HG03521 (cell line): ENCODE measurements at regions not wholly inside any gene's neighbourhood (a gene's known extent, or its start where the extent isn't known, plus 50 kb on each side); places are given as distances from the start of the nearest gene placed in this dataset.

Experiments
- ATAC-seq: cut with Tn5 transposase; IDR thresholded peaks from one replicate; pipeline ENCODE4 v1.9.1; 2021; ENCODE audit warnings: mild to moderate bottlenecking, moderate library complexity; ENCODE audit not compliant: unreplicated experiment

DNA sequence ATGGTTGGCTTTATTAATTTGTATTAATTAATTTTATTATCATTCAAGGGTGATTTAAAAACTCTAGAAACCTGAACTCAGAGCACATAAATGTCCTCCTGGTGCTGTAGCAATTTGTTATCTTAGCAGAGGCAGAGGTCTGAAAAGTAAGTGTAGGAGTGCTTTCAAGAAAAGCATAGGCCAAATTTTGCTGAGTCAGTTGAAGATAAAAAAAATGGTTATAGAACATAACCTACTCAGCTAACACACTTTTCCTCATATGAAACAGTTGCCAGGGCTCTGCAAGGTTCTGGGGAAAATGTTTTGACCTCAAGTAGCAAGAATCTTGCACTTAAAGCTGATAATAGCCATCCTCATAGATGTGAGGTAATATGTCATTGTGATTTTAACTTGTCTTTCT, 53.5 kb upstream of the CHODL start:
- no peak for ATAC-seq

DNA sequence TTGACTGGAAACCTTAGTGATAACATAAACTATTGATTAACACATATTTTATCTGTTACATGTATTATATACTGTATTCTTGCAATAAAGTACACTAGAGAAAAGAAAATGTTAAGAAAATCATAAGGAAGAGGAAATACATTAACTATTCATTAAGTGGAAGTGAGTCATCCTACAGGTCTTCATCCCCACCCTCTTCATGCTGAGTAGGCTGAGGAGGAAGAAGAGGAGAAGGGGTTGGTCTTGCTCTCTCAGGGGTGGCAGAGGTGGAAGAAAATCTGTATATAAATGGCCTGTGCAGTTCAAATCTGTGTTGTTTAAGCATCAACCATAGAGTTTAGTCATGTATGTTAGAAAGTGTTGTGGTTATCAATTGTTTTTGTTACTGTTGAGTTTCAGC, 66.1 kb upstream of the CHODL start:
- ATAC-seq = no peak

DNA sequence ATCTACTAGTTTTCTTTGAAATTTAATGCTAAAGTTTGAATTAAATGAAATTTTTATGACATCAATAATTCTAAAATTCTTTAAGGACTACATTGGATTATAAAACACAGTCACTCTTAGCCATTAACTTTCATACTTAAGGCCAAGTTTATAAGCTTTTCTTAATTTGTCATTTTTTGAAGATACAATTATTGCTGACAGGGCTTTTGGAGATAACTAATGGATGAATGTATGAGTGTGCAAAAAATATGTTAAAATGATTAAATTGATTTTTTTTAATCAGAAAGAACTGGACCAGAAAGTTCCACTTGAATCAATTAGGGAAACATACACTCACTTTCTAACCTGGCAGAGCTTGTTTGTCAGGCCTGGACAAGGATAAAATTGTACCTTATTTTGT, 70.3 kb upstream of the CHODL start:
- no peak for ATAC-seq

DNA sequence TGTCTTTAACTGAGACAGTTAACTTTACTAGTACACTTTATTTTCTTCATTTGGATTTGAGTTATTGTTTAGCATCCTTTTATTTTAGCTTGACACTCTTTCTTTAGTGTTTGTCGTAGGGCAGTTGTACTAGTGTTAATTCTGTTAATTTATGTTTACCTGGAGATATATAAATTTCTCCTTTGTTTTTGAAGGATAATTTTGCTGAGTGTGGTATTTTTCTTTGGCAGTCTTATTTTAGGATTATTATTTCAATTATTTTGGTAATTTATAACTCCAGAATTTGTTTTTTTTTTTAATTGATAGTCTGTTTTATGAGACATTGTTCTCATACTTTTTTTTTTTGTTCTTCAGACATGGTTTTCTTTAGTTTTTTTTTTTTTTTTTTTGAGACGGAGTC, 73.8 kb upstream of the CHODL start:
- no peak for ATAC-seq

DNA sequence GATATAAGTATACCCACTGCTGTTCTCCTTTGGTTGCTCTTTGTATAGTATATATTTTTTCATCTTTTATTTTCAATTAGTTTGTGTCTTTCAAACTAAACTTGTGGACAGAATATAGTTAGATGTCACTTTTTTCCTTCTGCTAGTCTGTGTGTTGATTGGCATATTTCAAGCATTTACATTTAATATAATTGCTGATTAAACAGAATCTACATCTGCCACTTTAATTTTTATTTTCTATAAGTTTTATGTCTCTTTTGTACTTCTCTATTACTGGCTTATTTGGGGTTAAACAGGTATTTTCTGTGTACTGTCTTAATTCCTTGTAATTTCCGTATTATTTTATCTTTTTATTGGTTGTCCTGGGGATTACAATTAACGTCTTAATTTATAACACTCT, 74.4 kb upstream of the CHODL start:
- no peak for ATAC-seq

DNA sequence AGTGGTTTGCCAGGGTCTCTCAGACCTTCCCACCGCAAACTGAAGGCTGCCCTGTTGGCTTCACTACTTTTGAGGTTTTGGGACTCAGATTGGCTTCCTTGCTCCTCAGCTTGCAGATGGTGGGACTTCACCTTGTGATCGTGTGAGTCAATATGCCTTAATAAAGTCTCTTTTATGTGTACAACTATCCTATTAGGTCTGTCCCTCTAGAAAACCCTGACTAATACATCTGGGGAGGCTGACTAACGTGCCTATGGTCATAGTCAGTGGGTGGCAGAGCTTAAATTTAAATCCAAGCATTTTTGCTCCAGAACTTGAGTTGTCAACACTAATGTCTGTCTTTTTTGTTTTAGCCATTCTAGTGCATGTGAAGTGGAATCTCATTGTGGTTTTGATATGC, 76.5 kb upstream of the CHODL start:
- no peak for ATAC-seq

DNA sequence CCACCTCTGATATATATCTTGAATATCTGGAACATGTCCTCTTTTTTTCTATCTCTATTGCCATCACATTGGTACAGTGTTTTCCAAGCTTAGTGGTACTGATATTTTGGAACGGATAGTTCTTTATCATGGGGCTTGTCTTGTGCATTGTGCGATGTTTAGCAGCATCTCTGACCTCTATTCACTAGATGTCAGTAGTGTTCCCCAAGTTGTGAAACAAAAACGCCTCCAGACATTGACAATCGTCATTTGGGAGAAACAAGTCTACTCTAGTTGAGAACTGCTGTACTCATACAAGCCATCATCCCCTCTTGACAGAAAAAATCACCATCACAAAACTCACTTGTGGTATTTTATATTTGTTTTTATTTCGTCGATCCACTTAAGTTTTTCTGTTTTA, 79.7 kb upstream of the CHODL start:
- no peak for ATAC-seq

DNA sequence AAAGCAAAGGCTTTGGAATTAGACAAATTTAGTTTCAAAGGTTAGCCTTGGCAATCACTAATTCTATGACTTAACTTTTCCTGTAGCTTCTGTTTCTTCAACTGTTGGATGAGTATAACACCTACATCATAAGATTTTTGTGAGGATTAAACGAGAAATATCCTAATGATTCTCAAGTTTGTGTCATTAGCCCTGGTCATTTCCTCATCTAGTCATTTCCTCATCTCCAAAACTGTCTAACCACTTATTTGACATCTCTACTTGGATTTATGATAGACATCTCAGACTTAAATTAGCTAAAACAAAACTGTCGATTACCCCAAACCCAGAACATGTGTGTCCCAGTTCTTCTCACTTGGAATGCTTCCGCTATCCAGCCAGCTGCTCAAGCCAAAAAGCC, 80.2 kb upstream of the CHODL start:
- no peak for ATAC-seq

DNA sequence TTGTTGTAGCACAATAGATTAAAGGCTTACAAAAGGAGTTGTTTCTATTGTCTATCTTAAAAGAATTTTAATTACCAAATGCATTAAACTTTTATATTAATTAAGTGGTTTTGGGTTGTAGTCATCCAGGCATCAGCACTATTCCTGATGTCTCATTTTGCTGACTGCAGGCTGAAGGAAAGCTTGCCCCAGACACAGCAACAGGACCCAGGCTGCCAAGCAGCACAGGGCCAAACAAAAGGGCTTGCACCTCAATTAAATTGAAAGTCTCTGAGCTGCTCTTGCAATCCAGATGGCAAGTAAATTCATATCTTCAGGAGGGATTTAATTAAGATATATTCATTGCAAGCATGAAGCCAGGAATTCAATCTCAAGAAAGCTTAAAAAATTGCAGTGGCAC, 80.7 kb upstream of the CHODL start:
- no peak for ATAC-seq

DNA sequence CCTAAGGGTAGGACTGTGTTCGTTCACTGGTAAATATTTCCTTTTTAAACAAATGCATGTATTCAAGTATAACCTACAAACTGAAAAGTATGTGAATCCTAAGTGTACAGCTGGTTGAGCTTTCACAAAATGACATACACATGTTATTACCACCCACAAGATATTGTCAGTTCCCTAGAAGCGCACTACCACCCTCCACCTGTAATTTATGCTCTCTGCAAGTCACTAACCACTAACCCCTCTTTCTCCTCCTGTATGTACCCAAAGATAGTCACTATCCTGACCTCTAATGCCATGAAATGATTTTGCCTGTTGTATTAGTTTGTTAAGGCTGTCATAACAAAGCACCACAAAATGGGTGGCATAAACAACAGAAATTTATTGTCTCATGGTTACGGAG, 82.8 kb upstream of the CHODL start:
- no peak for ATAC-seq

DNA sequence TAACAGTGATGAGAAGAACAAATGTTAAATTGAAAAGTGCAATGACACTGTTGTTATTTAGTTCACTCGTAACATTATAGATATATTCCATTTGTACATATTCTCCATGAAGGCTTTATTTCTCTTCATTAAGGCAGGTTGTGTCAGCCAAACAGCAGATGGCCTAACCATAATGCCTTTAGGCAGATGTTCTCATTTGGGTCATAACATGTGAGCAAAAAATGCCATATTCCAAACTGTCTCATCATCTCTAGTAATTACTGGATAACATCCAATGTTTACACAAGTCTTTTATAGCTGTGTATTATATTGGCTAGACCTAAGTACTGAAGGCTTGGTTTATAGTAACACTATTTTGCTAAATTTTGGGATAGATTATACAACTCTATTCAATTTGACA, 87.2 kb upstream of the CHODL start:
- no peak for ATAC-seq

DNA sequence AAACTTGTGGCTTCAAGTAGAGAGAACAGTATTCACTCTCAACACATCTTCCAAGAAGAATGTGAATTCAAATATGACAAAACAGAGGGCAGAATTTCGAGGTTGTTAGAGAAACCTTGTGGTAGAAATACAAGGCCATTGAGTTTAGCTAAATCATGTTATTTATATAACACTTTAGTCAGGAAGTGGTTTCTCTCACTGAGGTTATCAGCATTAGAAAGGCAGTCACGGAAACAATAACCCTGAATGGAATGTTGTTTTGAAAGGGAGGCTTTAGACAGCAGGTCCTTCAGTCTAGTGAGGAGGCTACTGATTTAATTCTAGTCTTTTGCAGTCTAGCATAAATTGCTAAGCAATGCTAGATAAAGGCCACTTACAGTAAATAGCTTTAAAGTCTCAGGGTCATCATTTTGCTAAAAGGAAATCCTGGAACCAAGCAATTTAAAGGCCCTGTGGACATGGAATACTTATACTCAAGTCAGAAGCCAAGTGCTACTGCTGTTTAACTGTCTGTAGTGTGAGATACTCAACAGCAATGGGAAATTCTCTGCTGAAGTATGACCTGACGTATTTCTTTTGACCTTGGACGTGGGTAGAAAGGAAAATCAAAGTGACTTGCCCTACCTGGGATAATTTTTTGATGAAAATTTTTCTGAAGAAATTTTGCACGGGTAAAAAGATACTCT, 89.0 kb upstream of the CHODL start:
- ATAC-seq = no peak

DNA sequence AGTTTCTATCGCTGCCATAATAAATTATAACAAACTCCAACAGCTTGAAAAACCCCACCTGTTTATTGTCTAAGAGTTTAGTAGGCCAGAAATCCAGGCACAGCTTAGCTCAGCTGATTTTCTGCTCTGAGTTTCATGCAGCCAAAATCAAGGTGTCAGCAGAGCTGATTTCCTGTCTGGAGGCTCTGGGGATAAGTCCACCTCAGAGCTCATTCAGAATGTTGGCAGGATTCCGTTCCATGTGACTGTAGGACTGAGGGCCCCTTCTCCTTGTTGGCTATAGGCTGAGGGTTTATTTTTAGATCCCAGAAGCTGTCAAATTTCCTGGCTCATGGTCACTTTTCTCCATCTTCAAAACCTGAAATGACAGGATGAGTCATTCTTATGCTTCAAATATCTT, 91.6 kb upstream of the CHODL start:
- ATAC-seq = no peak

DNA sequence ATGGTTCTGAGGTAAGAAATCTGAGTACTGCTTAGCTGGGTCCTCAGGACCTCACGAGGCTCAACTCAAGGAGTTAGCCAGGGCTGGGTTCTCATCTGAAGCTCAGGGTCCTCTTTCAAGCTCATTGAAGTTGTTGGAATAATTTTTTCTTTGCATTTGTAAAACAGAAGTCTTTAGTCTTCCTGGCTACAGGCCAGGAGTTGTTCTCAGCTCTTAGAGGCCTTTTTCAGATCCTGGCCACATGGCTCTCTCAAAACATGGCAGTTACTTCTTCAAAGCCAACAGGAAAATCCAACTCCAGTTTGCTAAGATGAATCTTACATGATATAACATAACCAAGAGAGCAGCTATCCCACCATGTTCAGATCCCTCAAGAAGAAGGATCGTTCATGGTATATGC, 92.3 kb upstream of the CHODL start:
- ATAC-seq = no peak

DNA sequence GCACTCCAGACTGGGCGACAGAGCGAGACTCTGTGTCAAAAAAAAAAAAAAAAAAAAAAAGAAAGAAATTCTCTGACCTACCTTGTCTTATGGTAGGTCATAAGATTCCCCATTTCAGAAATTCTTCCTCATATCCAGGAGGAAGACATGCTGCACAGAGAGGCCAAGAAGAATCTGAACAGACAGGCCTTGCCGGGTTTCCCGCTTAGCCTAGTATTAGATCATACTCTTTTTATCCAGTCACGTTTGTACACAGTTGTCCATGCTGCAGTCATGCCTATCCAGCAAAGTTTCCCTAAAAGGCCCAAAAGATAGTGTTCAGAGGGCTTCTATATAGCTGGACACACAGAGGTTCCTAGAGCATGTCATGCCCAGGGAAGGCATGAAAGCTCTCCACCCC, 93.6 kb upstream of the CHODL start:
- no peak for ATAC-seq

DNA sequence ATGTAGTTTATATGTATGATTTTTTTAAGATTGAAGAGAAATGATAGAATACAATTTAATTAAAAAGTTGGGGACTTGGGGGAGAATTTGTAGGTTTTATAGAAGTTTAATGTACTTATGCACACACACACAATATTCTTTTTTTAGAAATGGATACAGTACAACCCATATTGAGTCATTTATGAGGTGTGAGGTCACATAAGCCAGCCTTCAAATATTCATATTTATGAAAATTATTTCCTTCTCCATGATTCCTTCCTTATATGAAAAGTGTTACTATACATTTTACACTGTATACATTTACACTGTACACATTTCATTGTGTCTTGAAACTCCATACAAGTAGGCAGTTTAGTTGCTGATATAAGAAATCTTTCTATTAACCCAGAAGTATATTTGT, 96.2 kb upstream of the CHODL start:
- ATAC-seq = no peak

DNA sequence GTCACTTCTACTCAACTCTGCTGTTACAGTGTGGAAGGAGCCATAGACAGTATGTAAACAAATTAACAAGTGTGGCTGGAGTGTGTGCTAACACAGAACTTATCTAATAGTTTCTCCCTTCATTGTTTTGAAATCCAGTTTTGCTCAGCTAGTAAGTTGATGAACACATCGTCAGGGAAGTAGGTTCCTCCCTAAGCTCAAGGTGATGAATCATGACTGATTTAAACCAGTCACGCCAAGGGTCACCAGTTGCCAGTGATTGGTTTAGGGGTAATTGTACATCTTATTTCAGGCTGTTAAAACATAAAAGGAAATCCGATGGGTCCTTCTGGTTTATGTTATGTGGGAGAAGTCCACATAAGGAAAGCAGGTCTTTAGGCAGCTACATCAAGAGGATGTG, 97.0 kb upstream of the CHODL start:
- ATAC-seq = no peak

DNA sequence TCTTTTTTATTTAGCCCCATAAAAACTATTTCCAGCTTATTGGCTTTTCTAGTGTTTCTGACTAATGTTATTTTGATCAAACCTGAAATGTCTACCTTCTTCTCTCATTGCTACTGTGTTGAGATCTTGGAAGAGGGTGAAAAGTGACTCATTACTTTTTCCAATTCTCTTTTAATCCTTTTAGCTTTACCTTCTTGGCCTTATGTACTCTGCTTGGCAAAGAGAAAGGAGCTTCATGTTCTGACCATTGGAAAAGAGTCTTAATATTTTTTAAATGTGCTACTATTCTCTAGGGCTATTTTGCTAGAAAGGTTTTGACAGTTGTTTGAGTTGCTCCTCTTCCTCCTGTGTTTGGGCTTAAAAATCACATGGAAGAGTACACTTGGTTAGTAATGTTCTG, 97.8 kb upstream of the CHODL start:
- ATAC-seq = no peak

DNA sequence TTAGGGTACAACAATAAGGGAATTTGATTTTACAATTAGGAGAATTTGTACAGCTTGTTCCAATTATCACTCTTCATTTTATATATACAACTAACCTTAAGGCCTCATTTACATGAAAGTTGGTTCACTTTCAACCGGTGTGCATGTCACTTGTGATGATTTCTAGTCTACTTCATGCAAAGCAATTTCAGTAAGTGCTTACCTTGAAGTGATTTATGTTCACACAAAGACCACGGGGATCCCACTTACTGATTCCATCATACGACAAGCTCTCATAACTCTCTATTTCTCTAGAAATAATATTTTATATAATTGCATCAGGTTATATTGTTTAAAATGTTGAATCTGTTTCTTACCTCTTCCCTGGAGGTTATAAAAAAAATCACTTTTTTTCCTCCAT, 100.3 kb upstream of the CHODL start:
- no peak for ATAC-seq

DNA sequence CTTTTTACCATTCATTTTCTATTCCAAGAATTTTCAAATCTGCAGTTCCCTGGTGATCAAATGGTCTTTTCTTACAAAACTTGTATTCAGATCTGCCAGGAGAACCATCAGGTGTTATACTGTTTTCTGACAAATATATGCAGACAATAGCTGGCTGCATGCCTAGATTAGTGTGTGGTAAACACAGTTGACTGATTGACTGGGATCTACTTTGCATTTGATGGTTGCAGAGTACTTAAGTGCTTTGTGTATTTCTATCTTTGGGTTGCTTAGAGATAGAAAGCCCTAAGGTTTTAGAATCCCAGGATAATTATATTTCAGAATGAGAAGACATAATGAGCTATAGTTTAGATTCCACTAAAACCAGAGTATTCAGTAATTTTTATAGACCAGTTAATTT, 102.0 kb upstream of the CHODL start:
- no peak for ATAC-seq

DNA sequence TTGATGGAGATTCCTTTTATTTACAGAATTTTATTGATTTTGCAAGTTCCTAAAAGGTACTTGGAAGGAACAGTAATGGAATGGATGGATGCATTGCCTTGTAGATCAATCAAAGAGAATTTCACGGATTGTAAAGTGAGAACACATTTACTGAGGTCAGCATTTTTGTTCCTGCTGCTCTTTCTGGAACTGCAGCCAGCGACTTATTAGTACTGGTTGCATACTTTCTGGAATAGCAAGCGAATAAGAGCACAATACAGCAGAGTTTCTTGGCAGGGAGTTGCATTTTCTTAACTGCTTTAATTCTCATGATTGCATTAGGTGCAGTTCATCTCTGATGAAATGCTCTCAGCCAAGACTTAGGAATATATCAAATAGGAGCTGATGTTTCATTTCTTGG, 106.1 kb upstream of the CHODL start:
- no peak for ATAC-seq

DNA sequence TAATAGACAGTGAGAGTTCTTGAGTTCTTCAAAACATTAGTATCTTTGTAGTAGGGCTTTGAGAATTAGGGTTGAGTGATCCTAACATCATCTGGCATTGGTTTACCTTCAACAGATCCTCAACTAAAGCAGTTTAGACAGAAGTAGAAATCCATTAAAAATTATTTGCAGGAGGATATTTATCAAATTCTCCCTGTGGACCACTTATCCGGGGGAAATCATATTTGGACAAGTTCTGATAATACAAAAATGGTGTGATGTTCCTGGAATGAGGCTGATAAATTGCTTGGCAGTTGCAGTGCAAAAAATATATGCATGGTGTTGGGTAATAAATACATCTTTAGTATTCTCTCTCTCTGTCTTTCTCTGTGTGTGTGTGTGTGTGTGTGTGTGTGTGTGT, 115.1 kb upstream of the CHODL start:
- ATAC-seq = no peak

DNA sequence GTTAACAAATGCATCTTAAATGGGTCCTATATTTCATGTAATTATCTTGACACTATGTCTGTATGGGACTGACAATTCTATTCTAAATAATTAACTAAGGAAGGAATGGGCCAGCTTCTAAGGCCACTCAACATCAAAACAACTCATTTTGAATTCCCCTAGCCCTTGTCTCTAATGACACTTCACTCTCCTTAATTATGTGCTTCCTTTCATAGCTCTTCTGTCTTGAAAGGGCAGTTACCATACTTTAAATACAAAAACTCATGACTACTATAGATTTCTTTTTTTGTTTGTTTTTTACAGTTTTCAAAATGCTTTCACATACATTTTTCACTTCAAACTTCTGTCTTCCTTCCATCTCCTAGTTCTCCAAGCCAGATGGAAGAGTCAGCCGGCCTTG, 126.1 kb upstream of the CHODL start:
- no peak for ATAC-seq

DNA sequence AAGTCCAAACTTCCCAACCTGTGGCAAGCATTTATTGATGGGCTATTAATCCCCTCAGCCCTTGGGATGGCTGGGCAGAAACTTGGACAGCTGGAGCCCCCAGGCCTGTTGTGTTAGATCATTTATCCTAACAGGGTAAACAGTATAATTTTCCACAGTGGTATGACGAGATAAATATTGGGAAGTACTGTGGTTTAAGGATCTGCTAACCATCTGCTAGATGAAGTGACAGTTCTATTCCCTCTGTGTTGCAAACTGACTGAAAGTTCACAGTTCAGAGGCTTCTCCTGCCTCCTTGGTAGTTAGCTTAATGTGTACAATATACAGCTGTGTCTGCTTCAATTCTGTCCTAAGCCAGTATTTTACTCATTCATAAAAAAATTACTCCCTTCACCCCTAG, 127.5 kb upstream of the CHODL start:
- ATAC-seq = no peak
